ENCODE measurements at regions not wholly inside any gene's neighbourhood (a gene's known extent, or its start where the extent isn't known, plus 50 kb on each side); places are given as distances from the start of the nearest gene placed in this dataset.

DNA sequence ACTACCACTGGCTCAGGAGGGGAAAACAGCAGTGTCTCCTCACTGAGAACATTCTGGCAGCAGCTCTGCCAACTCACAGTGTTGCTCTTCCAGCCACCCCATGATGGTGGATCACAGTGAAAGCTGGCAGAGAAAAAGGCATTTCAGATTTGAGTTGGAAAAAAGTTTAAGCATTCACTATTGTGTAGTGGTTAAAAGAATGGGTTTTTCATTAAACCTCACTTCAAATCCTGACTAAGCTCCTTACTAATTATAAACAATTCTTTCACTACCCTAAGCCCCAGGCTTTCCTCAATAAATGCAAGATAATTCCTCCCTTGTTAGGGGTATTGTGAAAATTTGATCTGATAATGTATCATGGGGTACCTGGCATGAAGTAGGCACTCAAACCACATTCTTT lies 518.1 kb downstream of the SNAPC1 start:
- POLR2A ChIA-PET = no interaction called here
- TF ChIP-seq, protein P1, sequence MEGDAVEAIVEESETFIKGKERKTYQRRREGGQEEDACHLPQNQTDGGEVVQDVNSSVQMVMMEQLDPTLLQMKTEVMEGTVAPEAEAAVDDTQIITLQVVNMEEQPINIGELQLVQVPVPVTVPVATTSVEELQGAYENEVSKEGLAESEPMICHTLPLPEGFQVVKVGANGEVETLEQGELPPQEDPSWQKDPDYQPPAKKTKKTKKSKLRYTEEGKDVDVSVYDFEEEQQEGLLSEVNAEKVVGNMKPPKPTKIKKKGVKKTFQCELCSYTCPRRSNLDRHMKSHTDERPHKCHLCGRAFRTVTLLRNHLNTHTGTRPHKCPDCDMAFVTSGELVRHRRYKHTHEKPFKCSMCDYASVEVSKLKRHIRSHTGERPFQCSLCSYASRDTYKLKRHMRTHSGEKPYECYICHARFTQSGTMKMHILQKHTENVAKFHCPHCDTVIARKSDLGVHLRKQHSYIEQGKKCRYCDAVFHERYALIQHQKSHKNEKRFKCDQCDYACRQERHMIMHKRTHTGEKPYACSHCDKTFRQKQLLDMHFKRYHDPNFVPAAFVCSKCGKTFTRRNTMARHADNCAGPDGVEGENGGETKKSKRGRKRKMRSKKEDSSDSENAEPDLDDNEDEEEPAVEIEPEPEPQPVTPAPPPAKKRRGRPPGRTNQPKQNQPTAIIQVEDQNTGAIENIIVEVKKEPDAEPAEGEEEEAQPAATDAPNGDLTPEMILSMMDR (IDR thresholded peaks at IDR 0.05; ENCODE audit: insufficient read depth, low read length, missing control alignments) = no peak

DNA sequence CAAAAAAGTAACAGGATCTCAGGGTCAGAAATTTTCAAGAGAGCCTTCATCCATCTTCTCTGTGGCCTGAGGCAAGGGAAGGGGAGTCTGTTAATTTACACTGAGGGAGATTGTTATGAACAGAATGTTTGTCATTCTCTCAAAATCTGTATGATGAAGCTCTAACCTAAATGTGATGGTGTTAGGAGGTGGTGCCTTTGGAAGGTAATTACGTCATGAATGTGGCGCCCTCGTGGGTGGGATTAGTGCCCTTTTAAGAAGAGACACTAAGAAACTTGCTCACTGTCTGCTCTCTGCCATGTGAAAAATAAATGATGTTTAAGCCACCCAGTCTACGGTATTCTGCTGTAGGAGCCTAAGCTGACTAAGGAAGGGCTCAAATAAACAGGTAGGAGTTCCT lies 521.6 kb downstream of the SNAPC1 start:
- DNase-seq (ENCODE audit: low read depth, low spot score) = no peak
- no peak overlapping the region for H3K4me3 ChIP-seq (ENCODE audit: low read depth, low read length)
- POLR2A ChIA-PET = no interaction called here
- CTCF ChIA-PET = no interaction called here
- TF ChIP-seq, protein P1 (IDR thresholded peaks at IDR 0.05; ENCODE audit: insufficient read depth, low read length, missing control alignments) = no peak

More for the DNA sequence above, 518.1 kb downstream of the SNAPC1 start:
- CTCF ChIA-PET = no interaction called here
- no peak for DNase-seq (ENCODE audit: low read depth, low spot score)
- no peak overlapping the region for H3K4me3 ChIP-seq (ENCODE audit: low read depth, low read length)

DNA sequence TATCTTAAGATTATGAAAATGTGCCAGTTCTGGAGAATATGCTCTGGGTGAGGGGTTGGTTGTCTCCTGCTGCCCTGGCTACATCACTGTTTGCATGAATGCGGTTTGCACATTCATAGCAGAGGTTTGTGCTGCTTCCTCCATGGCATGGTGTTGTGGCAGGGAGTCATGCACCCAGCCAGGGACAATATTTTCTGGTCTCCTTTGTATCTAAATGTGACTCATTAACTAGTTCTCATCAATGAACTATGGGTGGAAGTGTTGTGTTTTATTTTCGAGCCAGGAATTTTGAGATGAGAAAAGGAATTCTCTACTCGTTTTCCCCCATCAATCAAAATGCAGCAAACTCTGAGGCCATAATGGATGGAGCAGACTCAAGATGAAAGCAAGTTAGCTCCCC lies 527.3 kb downstream of the SNAPC1 start:
- H3K4me3 ChIP-seq (ENCODE audit: low read depth, low read length) = no peak overlapping the region
- DNase-seq (ENCODE audit: low read depth, low spot score) = peak; percentile 2
- TF ChIP-seq, protein P1 (IDR thresholded peaks at IDR 0.05; ENCODE audit: insufficient read depth, low read length, missing control alignments) = no peak
- ChIA-PET POLR2A (no interaction called here), CTCF (no interaction called here)

DNA sequence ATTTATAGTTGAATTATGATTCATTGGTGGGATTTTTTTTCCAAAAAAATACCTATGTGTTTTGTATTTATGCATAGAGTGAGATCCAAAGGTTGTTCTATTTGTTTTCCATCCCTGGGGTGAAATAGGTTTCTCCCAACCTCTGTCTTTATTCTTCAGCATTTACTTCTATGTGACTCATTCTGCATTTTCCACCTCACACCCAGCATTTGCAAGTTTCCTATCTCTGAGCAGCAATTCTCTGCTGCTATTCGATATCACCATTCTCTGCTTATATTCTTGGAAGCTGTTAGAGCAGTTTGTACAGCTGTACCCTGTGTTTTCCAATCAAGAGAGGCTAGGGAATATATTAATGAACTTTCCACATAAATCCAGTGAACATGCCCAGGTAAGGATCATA lies 538.9 kb downstream of the SNAPC1 start:
- no peak overlapping the region for H3K4me3 ChIP-seq (ENCODE audit: low read depth, low read length)
- ChIA-PET CTCF (no interaction called here), POLR2A (no interaction called here)
- no peak for DNase-seq (ENCODE audit: low read depth, low spot score)
- TF ChIP-seq, protein P1 (IDR thresholded peaks at IDR 0.05; ENCODE audit: insufficient read depth, low read length, missing control alignments) = no peak

DNA sequence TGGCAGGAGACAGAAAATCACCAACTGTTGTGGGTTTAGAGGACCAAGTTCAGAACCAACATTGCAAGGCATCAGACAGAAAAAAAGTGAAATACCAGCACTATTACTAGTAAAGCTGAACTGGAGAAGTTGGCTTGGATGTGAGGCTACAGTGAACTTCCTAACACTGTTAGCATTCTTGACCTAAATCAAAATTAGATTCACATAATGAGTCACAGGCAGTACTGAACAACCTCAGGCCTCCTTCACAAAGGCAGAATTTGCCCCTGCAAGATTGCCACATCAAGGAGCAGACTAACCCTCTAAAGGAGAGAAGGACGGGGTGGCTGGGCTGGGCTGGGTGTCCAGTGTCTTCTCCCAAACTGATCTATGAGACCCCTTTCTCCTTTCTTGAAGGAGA lies 539.7 kb downstream of the SNAPC1 start:
- ChIA-PET POLR2A (no interaction called here), CTCF (no interaction called here)
- no peak overlapping the region for H3K4me3 ChIP-seq (ENCODE audit: low read depth, low read length)
- DNase-seq (ENCODE audit: low read depth, low spot score) = peak; percentile 26
- TF ChIP-seq, protein P1 (IDR thresholded peaks at IDR 0.05; ENCODE audit: insufficient read depth, low read length, missing control alignments) = no peak

DNA sequence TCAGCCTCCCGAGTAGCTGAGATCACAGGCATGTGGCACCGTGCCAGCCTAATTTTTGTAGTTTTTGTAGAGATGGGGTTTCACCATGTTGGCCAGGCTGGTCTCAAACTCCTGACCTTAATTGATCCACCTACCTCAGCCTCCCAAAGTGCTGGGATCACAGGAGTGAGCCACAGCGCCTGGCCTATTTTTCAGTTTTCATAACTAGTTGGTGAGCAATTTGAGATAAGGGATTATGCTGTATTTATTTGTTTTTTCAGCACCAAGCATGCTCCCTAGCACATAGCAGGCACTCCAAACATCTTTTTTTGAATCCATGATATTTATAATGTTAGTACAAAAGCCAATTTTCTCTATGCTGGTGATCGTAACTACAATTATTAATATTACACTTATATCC lies 541.2 kb downstream of the SNAPC1 start:
- TF ChIP-seq, protein P1 (IDR thresholded peaks at IDR 0.05; ENCODE audit: insufficient read depth, low read length, missing control alignments) = no peak
- no peak overlapping the region for H3K4me3 ChIP-seq (ENCODE audit: low read depth, low read length)
- DNase-seq (ENCODE audit: low read depth, low spot score) = no peak
- POLR2A ChIA-PET = no interaction called here
- CTCF ChIA-PET = no interaction called here
